Activated CD8-positive, alpha-beta T cell treated with anti-CD3 and anti-CD28 coated beads for 36 hours (primary cell): ENCODE measurements at regions not wholly inside any gene's neighbourhood (a gene's known extent, or its start where the extent isn't known, plus 50 kb on each side); places are given as distances from the start of the nearest gene placed in this dataset.
A peak's percentile ranks its signal among the peaks of the same experiment; 100 is the strongest.

ENCODE experiments used
- ATAC-seq: fragments of 200-7000 bp; cut with Tn5 transposase; one replicate; pipeline ENCODE4 v1.10.0; 2021; ENCODE audit warnings: mild to moderate bottlenecking, moderate library complexity
- CTCF ChIA-PET: fragments of 350-600 bp; sonication (Branson Sonifier 250); formaldehyde crosslinking; loops from one replicate; lab custom pipeline; 2021; ENCODE audit warnings: antibody characterized with exemption; lab: Charles Lee
- POLR2A ChIA-PET: fragments of 350-600 bp; sonication (Branson Sonifier 250); formaldehyde crosslinking; loops from one replicate; lab custom pipeline; 2021; ENCODE audit warnings: antibody characterized with exemption; lab: Charles Lee
- DNase-seq: peaks from one replicate; pipeline ENCODE4 v3.0.0-alpha.2; 2020
- H3K27ac Mint-ChIP-seq: one replicate; pipeline ENCODE4 v1.8.0; 2021; ENCODE audit warnings: mild to moderate bottlenecking, mixed read lengths
- H3K27me3 Mint-ChIP-seq: one replicate; pipeline ENCODE4 v1.8.0; 2021; ENCODE audit warnings: mixed read lengths
- H3K36me3 Mint-ChIP-seq: one replicate; pipeline ENCODE4 v1.8.0; 2021; ENCODE audit warnings: low read depth, mixed read lengths
- H3K4me1 Mint-ChIP-seq: one replicate; pipeline ENCODE4 v1.8.0; 2021; ENCODE audit warnings: low read depth, mixed read lengths
- H3K4me3 Mint-ChIP-seq: one replicate; pipeline ENCODE4 v1.8.0; 2021; ENCODE audit warnings: mild to moderate bottlenecking, moderate library complexity, mixed read lengths
- H3K9me3 Mint-ChIP-seq: one replicate; pipeline ENCODE4 v1.8.0; 2021; ENCODE audit warnings: mixed read lengths
- intact Hi-C: fragments of 100-400 bp; cut with micrococcal nuclease; formaldehyde crosslinking; loops from one replicate; pipeline ENCODE4 v1.10.0; 2022
- TF ChIP-seq, protein P1 (sequence below): fragments of 200-600 bp; IDR thresholded peaks from one replicate; pipeline ENCODE4 v1.8.0; 2022; ENCODE audit warnings: antibody characterized with exemption, mild to moderate bottlenecking

- no peak for ATAC-seq
- peak overlapping the region; percentile 87 for H3K4me3 Mint-ChIP-seq
Measured at GRCh38 chr7:130908345-130909160, 174.5 kb upstream of the KLF14 start.

GRCh38 chr7:130909161-130909836, 175.3 kb upstream of the KLF14 start:
- peak overlapping the region; percentile 87 for H3K4me3 Mint-ChIP-seq
- ChIA-PET POLR2A (interaction anchor here (1.7 to 1.8 kb wide), 2 partner anchors 12 to 20 kb away, joined by 6 to 10 read pairs; no protein-coding TSS in a partner anchor), CTCF (interaction anchor here (1.4 to 9.3 kb wide), 3 partner anchors 14 to 131 kb away, joined by 4 to 96 read pairs (median 6); no protein-coding TSS in a partner anchor)
- ATAC-seq (no peak), DNase-seq (no peak)
- peak overlapping the region; percentile 97 for H3K27ac Mint-ChIP-seq
- peaks cover 77% of the 10 kb centered on the region for H3K36me3 Mint-ChIP-seq
- H3K27me3 Mint-ChIP-seq, result no peaks in the 10 kb centered on the region
- TF ChIP-seq, protein P1, sequence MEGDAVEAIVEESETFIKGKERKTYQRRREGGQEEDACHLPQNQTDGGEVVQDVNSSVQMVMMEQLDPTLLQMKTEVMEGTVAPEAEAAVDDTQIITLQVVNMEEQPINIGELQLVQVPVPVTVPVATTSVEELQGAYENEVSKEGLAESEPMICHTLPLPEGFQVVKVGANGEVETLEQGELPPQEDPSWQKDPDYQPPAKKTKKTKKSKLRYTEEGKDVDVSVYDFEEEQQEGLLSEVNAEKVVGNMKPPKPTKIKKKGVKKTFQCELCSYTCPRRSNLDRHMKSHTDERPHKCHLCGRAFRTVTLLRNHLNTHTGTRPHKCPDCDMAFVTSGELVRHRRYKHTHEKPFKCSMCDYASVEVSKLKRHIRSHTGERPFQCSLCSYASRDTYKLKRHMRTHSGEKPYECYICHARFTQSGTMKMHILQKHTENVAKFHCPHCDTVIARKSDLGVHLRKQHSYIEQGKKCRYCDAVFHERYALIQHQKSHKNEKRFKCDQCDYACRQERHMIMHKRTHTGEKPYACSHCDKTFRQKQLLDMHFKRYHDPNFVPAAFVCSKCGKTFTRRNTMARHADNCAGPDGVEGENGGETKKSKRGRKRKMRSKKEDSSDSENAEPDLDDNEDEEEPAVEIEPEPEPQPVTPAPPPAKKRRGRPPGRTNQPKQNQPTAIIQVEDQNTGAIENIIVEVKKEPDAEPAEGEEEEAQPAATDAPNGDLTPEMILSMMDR, result no peak
- H3K9me3 Mint-ChIP-seq, result no peaks in the 10 kb centered on the region
- peaks cover 77% of the 10 kb centered on the region for H3K4me1 Mint-ChIP-seq
- intact Hi-C loops, result no loop called here

More at GRCh38 chr7:130908345-130909160, 174.5 kb upstream of the KLF14 start:
- peak overlapping the region; percentile 97 for H3K27ac Mint-ChIP-seq
- DNase-seq, result no peak
- H3K27me3 Mint-ChIP-seq, result no peaks in the 10 kb centered on the region
- intact Hi-C loops, result no loop called here
- peaks cover 77% of the 10 kb centered on the region for H3K4me1 Mint-ChIP-seq
- ChIA-PET CTCF (interaction anchor here (1.4 to 9.3 kb wide), 3 partner anchors 13 to 131 kb away, joined by 4 to 96 read pairs (median 6); no protein-coding TSS in a partner anchor), POLR2A (interaction anchor here (1.7 to 1.8 kb wide), 2 partner anchors 11 to 21 kb away, joined by 6 to 10 read pairs; no protein-coding TSS in a partner anchor)
- TF ChIP-seq, protein P1, result no peak
- peaks cover 81% of the 10 kb centered on the region for H3K36me3 Mint-ChIP-seq
- no peaks in the 10 kb centered on the region for H3K9me3 Mint-ChIP-seq

DNA sequence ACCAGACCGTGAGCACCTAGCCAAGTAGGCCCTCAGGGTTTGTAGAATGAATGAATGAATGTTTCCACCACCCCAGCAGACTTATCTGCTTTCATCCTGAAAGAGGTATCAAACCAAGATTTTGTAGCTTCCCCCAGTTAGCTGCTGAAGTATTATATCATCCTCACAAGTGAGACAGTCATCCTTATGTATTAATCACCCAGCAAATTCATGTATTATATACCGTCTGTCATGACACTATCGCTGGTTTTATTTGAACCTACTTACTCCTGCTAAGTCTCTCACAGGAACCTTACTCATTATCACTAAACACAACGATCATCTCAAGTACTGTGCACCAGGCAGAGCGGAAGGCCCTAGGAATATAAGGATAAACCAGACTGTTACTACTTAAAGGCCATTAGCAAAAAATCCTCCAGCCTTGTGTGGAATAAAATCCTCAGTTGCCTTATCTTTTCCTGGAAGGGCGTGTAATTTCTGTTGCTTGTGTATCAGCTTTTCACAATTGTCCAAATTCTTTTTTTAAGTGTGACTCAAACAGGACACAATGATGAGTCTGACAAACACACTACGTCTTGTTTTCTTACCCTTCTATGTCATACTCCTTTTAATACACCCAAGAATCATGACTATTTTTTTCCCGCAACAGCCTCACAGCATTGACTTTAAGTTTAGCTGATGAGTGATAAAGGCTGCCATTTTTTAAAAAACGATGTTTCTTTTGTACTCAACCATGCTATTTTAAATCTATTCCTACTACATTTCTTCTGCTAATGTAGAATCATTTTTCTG, 176.1 kb upstream of the KLF14 start:
- ChIA-PET CTCF (interaction anchor here (2.0 to 9.3 kb wide), 3 partner anchors 14 to 72 kb away, joined by 6 to 96 read pairs (median 9); no protein-coding TSS in a partner anchor), POLR2A (interaction anchor here (0.6 to 3.9 kb wide), 5 partner anchors 7 to 1273 kb away, joined by 3 to 11 read pairs (median 6); no protein-coding TSS in a partner anchor)
- DNase-seq, result peak; percentile 25
- H3K27me3 Mint-ChIP-seq, result no peaks in the 10 kb centered on the region
- no peaks in the 10 kb centered on the region for H3K9me3 Mint-ChIP-seq
- H3K36me3 Mint-ChIP-seq, result peaks cover 75% of the 10 kb centered on the region
- H3K27ac Mint-ChIP-seq, result peak overlapping the region; percentile 97
- intact Hi-C loops, result loop anchor here (2.0 to 5.0 kb wide), 2 partner anchors 39 to 102 kb away; no protein-coding TSS in a partner anchor
- no peak for ATAC-seq
- peak overlapping the region; percentile 87 for H3K4me3 Mint-ChIP-seq
- TF ChIP-seq, protein P1, result no peak
- H3K4me1 Mint-ChIP-seq, result peaks cover 78% of the 10 kb centered on the region

DNA sequence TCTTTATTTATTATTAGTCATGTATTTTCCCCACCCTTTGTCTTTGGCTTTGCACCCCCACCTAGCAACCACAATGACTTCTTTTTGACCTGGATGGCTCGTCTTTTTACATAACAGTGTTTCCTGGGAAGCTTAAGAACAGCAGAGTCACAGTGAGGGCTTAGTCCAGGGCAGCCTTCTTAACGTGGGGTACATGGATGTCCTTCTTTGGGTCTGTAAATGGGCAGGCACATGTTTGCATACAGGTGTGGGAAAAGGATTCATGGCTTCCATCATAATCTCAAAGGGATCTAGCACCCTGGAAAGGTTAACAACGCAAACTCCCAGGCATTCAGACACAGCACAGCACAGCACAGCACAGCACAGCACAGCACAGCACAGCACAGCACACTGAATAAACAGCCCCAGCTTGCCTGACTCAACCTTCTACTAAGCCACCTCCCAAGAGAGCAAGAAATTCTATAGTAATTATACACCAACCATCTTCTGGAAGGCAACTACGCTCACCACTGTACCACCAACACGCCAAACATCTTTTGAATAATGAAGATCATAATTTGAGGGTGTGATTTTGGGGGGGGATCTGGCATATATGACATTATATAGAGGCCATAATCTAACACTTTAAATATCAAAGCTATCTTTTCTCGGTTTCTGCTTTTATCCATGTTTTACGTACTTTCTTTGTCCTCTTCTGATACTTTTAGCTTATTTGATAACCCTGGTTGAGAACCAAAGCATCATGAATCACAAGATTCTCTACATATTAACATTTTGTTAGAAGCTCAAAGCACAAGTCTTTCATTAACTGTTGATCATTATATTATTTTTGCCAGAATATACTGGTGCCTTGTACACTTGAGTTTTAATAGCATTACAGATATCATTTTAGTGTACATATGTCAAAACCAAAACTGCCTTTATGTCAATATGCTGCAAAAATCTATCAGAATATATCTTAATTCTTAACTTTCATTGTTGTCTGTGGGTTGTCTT, 177.2 kb upstream of the KLF14 start:
- peak overlapping the region; percentile 87 for H3K4me3 Mint-ChIP-seq
- peak overlapping the region; percentile 97 for H3K27ac Mint-ChIP-seq
- CTCF ChIA-PET, result interaction anchor here (1.0 to 9.3 kb wide), 4 partner anchors 13 to 129 kb away, joined by 3 to 96 read pairs (median 6); no protein-coding TSS in a partner anchor
- H3K4me1 Mint-ChIP-seq, result peaks cover 80% of the 10 kb centered on the region
- intact Hi-C loops, result loop anchor here (2.0 to 5.0 kb wide), 2 partner anchors 38 to 101 kb away; no protein-coding TSS in a partner anchor
- ATAC-seq, result no peak
- POLR2A ChIA-PET, result interaction anchor here (0.6 to 5.1 kb wide), 7 partner anchors 8 to 1275 kb away, joined by 3 to 31 read pairs (median 4); no protein-coding TSS in a partner anchor
- TF ChIP-seq, protein P1, result no peak
- H3K27me3 Mint-ChIP-seq, result no peaks in the 10 kb centered on the region
- DNase-seq, result peak; percentile 16
- H3K36me3 Mint-ChIP-seq, result peaks cover 76% of the 10 kb centered on the region
- H3K9me3 Mint-ChIP-seq, result no peaks in the 10 kb centered on the region
